OCI-LY7 (cell line): ENCODE measurements at regions not wholly inside any gene's neighbourhood (a gene's known extent, or its start where the extent isn't known, plus 50 kb on each side); places are given as distances from the start of the nearest gene placed in this dataset.

Source experiments
- BruUV-seq: library from RNA; stranded (reverse); fragments of 400-500 nt; replicated peaks from 2 replicates; lab custom pipeline; 2021; lab: Mats Ljungman, UMichigan
- CTCF ChIA-PET: fragments of 300-600 bp; sonication (Branson Sonifier 250); formaldehyde crosslinking; loops from one replicate; lab custom pipeline; 2022; ENCODE audit warnings: antibody characterized with exemption; ENCODE audit not compliant: unreplicated experiment; lab: Charles Lee
- POLR2A ChIA-PET: fragments of 300-600 bp; sonication (Branson Sonifier 250); formaldehyde crosslinking; loops from one replicate; lab custom pipeline; 2022; ENCODE audit warnings: antibody characterized with exemption; lab: Charles Lee
- DNase-seq: peaks from one replicate; pipeline ENCODE4 v3.0.0-alpha.2; 2015; ENCODE audit warnings: low spot score
- H2AFZ ChIP-seq: fragments of 200-600 bp; sonication (generic), shearing (Covaris generic); 2 replicates; pipeline ENCODE4 v1.6.1; 2014; ENCODE audit warnings: mild to moderate bottlenecking, antibody characterized with exemption, low read length, moderate library complexity
- H3K27ac ChIP-seq: fragments of 200-600 bp; sonication (generic); 2 replicates; pipeline ENCODE4 v1.5.1; 2014; ENCODE audit warnings: mixed run types, low read depth, mild to moderate bottlenecking, moderate library complexity, low read length, inconsistent platforms; ENCODE audit not compliant: poor library complexity, severe bottlenecking
- H3K36me3 ChIP-seq: fragments of 200-600 bp; sonication (generic); 2 replicates; pipeline ENCODE4 v1.6.1; 2014; ENCODE audit warnings: mild to moderate bottlenecking, antibody characterized with exemption, low read length, moderate library complexity, mixed read lengths; ENCODE audit not compliant: insufficient read depth
- H3K4me1 ChIP-seq: fragments of 200-600 bp; sonication (generic); 2 replicates; pipeline ENCODE4 v1.5.1; 2014; ENCODE audit warnings: mild to moderate bottlenecking, low read length; ENCODE audit not compliant: insufficient read depth, poor library complexity, severe bottlenecking
- H3K4me2 ChIP-seq: fragments of 200-600 bp; sonication (generic); 2 replicates; pipeline ENCODE4 v1.6.1; 2014; ENCODE audit warnings: mild to moderate bottlenecking, low read length
- H3K4me3 ChIP-seq: fragments of 200-600 bp; sonication (generic); 2 replicates; pipeline ENCODE4 v1.5.1; 2014; ENCODE audit warnings: mild to moderate bottlenecking, low read depth, low read length; ENCODE audit not compliant: poor library complexity, severe bottlenecking
- H3K79me2 ChIP-seq: fragments of 200-600 bp; sonication (generic); 2 replicates; pipeline ENCODE4 v1.6.1; 2016; ENCODE audit warnings: low read depth, mild to moderate bottlenecking, low read length, moderate library complexity, mixed read lengths; ENCODE audit not compliant: insufficient read depth
- H3K9me2 ChIP-seq: fragments of 200-600 bp; sonication (generic); 2 replicates; pipeline ENCODE4 v1.6.1; 2016; ENCODE audit warnings: mild to moderate bottlenecking, low read length, mixed read lengths; ENCODE audit not compliant: insufficient read depth
- H3K9me3 ChIP-seq: fragments of 200-600 bp; sonication (generic); 2 replicates; pipeline ENCODE4 v1.6.1; 2014; ENCODE audit warnings: mild to moderate bottlenecking, mixed run types, low read length, mixed read lengths
- H4K20me1 ChIP-seq: fragments of 200-600 bp; sonication (generic); 2 replicates; pipeline ENCODE4 v1.6.1; 2014; ENCODE audit warnings: mild to moderate bottlenecking, antibody characterized with exemption, low read length, moderate library complexity, mixed read lengths; ENCODE audit not compliant: insufficient read depth
- CTCF ChIP-seq: fragments of 200-600 bp; sonication (generic); conservative IDR thresholded peaks from 2 replicates; pipeline ENCODE4 v1.5.1; 2014; ENCODE audit warnings: mild to moderate bottlenecking, antibody characterized with exemption, low read length, moderate library complexity, mixed read lengths
- EZH2phosphoT487 ChIP-seq: fragments of 200-600 bp; sonication (generic); IDR thresholded peaks from 2 replicates; pipeline ENCODE4 v1.6.1; 2018; ENCODE audit warnings: low read depth, borderline replicate concordance, mild to moderate bottlenecking, mixed run types, antibody characterized with exemption, low read length, moderate library complexity, mixed read lengths
- intact Hi-C: fragments of 100-400 bp; cut with micrococcal nuclease; formaldehyde crosslinking; loops from one replicate; pipeline ENCODE4 v1.10.0; 2022; ENCODE audit not compliant: unreplicated experiment

GRCh38 chr10:10642751-10643150, 374.9 kb upstream of the CELF2 start:
- Histone ChIP-seq H3K4me2 (no peak overlapping the region), H4K20me1 (no peaks in the 10 kb centered on the region), H3K9me3 (no peaks in the 10 kb centered on the region), H3K4me3 (no peak overlapping the region), H2AFZ (no peak overlapping the region), H3K36me3 (no peaks in the 10 kb centered on the region), H3K9me2 (no peaks in the 10 kb centered on the region), H3K4me1 (no peaks in the 10 kb centered on the region), H3K79me2 (no peaks in the 10 kb centered on the region), H3K27ac (no peak overlapping the region)
- POLR2A ChIA-PET, result interaction anchor here (0.8 kb wide), 1 partner anchor 16 kb away, joined by 3 read pairs; no protein-coding TSS in a partner anchor
- intact Hi-C loops, result no loop called here
- no peak for DNase-seq
- BruUV-seq, result no TSS peak
- CTCF ChIA-PET, result no interaction called here
- TF ChIP-seq EZH2phosphoT487 (no peak), CTCF (no peak)

- Histone ChIP-seq H3K4me3 (no peak overlapping the region), H3K9me3 (no peaks in the 10 kb centered on the region), H3K27ac (no peak overlapping the region), H3K9me2 (no peaks in the 10 kb centered on the region), H3K36me3 (no peaks in the 10 kb centered on the region), H3K79me2 (no peaks in the 10 kb centered on the region), H3K4me1 (no peaks in the 10 kb centered on the region), H3K4me2 (no peak overlapping the region), H2AFZ (no peak overlapping the region), H4K20me1 (no peaks in the 10 kb centered on the region)
- ChIA-PET POLR2A (interaction anchor here (1.0 kb wide), 1 partner anchor 180 kb away, joined by 6 read pairs; no protein-coding TSS in a partner anchor), CTCF (no interaction called here)
- BruUV-seq, result no TSS peak
- TF ChIP-seq EZH2phosphoT487 (no peak), CTCF (no peak)
- no peak for DNase-seq
- intact Hi-C loops, result no loop called here
Measured at GRCh38 chr10:10644008-10644646, 373.5 kb upstream of the CELF2 start.

- no peaks in the 10 kb centered on the region for H3K4me1 ChIP-seq
- POLR2A ChIA-PET, result no interaction called here
- no peak for TF ChIP-seq CTCF
- no peak for TF ChIP-seq EZH2phosphoT487
- no peak overlapping the region for H3K4me2 ChIP-seq
- H4K20me1 ChIP-seq, result no peaks in the 10 kb centered on the region
- no peaks in the 10 kb centered on the region for H3K9me3 ChIP-seq
- no peak for DNase-seq
- no peak overlapping the region for H2AFZ ChIP-seq
- no peak overlapping the region for H3K4me3 ChIP-seq
- H3K36me3 ChIP-seq, result no peaks in the 10 kb centered on the region
- CTCF ChIA-PET, result no interaction called here
- no peaks in the 10 kb centered on the region for H3K79me2 ChIP-seq
- no peak overlapping the region for H3K27ac ChIP-seq
- intact Hi-C loops, result no loop called here
- no peaks in the 10 kb centered on the region for H3K9me2 ChIP-seq
- BruUV-seq, result no TSS peak
Measured at GRCh38 chr10:10644676-10645385, 372.8 kb upstream of the CELF2 start.
